HG03045 (cell line): ENCODE measurements at regions not wholly inside any gene's neighbourhood (a gene's known extent, or its start where the extent isn't known, plus 50 kb on each side); places are given as distances from the start of the nearest gene placed in this dataset.
"Not testable (repeated sequence)": the region's sequence is repeated elsewhere in the genome, so short reads cannot be mapped to it uniquely, and the experiment has no call there.

Experiments
- ATAC-seq: cut with Tn5 transposase; IDR thresholded peaks from one replicate; pipeline ENCODE4 v1.9.1; 2021; ENCODE audit warnings: mild to moderate bottlenecking, moderate library complexity; ENCODE audit not compliant: unreplicated experiment

DNA sequence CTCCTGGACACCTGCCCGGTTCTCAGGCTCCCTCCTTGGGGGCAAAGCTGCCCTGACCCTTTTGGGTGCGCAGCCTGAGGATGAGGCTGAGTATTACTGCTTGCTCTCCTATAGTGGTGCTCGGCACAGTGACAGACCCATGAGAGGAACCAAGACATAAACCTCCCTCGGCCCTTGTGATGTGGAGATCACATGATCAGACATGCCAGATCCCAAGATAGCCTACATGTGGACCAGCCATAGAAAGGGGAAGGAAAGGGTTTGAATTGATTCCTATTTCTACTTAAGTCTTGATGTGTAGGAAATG, 125.3 kb downstream of the VPREB1 start:
- ATAC-seq = no peak

- ATAC-seq = no peak
Measured at GRCh38 chr22:22371031-22371541, 126.5 kb downstream of the VPREB1 start.

DNA sequence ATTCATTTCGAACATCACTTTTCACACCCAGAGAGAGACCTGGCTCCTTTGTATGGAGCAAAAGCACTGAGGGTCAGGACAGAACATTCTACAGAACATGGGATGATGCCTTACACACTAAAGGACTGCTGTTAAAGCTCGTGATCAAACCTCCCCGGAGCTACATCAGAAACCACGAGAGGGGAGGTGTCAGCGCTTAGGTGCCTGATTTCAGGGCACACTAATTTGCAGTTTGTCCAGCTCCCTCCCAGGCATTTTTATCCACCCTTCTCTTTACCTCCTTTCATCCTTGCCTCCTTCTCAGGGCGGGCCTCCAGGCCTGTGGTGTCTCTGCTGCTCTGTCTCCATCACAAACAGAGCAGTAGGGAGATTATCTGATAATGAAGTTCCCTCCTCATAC, 127.5 kb downstream of the VPREB1 start:
- no peak for ATAC-seq

DNA sequence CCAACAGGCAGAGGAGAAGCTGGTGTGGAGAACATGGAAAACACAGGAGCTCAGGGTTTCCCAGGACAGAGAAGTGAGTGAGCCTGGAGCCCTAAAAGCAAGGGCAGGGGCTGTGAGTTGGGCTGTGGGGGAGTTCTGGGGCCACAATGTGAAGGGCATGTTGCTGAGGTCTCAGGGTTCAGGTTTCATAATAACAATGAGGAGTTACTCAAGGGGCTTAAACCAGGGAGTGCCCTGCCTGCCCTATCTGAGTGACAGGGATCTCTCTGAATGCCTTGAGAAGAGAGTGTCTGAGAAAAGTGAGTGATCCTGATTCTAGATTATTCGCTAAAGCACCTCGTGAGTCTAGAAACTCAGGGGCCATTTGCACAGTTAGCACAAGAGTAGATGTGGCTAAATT, 129.6 kb downstream of the VPREB1 start:
- ATAC-seq = no peak

- no peak for ATAC-seq
Measured at GRCh38 chr22:22374579-22374978, 130.0 kb downstream of the VPREB1 start.

- ATAC-seq = no peak
Measured at GRCh38 chr22:22375576-22376351, 131.2 kb downstream of the VPREB1 start.

GRCh38 chr22:22376352-22376706, 131.7 kb downstream of the VPREB1 start:
- no peak for ATAC-seq

GRCh38 chr22:22376884-22377283, 131.7 kb downstream of the ZNF280B start:
- not testable (repeated sequence) for ATAC-seq

- no peak for ATAC-seq
Measured at GRCh38 chr22:22377335-22377734, 131.2 kb downstream of the ZNF280B start.

GRCh38 chr22:22378446-22379415, 129.8 kb downstream of the ZNF280B start:
- ATAC-seq = no peak

DNA sequence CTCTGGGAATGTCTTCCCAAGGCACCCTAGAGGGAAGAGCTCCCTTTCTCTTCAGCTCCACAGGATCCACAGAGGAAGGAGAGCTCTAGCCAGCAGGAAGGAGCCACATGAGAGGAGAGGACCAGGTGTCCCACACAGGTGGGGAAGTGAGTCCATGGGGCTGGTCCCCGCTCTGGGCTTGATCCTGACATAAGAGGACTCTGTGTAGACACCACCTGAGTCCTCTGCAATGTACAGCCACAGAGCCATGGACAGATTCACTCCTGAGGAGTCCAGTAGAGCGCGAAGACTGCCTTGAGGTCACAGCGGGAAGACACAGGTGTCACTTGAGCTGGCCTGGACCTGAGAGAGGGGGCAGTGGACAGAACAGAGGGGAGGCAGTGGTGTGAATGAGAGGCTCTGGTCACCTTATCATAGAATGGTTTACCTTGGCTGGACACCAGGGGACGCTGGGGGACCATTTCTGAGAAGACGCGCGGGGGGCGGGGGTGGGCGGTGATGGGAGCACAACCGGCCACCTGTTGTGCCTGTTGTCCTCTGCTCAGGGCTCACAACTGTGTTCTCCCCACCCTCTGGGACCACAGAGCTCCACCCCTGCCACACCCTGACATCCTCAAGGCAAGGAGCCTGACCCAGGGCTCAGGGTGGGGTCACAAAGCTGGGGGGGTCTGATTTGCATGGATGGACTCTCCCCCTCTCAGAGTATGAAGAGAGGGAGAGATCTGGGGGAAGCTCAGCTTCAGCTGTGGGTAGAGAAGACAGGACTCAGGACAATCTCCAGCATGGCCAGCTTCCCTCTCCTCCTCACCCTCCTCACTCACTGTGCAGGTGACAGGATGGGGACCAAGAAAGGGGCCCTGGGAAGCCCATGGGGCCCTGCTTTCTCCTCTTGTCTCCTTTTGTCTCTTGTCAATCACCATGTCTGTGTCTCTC, 128.2 kb downstream of the ZNF280B start:
- ATAC-seq = no peak

GRCh38 chr22:22381292-22381691, 127.2 kb downstream of the ZNF280B start:
- ATAC-seq = not testable (repeated sequence)

DNA sequence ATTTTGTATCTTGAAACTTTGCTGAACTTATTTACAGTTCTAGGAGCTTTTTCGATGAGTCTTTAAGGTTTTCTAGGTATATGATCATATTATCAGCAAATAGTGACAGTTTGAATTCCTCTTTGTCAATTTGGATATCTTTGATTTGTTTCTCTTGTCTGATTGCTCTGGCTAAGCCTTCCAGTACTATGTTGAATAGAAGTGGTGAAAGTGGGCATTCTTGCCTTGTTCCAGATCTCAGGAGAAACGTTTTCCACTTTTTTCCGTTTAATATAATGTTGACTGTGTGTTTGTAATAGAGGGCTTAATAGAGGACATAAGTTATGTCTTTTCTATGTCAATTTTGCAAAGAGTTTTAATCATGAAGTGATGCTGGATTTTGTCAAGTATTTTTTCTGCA, 124.3 kb downstream of the ZNF280B start:
- no peak for ATAC-seq

DNA sequence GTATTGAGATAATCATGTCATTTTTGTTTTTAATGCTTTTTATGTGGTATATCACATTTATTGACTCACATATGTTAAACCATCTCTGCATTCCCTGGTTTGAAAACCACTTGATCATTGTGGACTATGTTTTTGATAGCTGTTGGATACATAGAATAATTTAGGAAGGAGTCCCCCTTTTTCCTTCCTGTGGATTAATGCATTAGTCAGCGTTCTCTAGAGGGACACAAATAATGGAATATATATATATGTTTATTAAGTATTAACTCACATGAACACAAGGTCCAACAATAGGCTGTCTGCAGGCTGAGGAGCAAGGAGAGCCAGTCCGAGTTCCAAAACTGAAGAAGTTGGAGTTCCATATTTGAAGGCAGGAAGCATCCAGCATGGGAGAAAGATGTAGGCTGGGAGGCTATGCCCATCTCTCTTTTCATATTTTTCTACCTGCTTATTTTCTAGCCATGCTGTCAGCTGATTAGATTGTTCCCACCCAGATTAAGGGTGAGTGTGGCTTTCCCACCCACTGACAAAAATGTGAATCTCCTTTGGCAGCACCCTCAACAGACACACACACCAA, 123.8 kb downstream of the ZNF280B start:
- ATAC-seq = no peak

GRCh38 chr22:22386602-22387385, 121.7 kb downstream of the ZNF280B start:
- ATAC-seq = no peak

DNA sequence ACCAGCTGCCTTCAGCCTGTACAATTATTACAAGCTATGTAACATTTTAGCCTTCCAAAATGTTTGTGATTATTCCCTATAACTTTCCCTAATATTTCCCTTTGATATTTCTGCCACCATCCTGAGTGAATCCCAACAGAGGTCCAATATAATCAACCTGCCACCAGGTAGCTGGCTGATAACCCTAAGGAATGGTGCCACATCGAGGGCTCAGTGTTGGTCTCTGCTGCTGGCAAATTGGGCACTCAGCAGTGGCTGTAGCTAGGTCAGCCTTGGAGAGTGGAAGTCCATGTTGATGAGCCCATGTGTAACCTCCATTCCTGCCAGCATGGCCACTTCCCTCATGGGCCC, 121.2 kb downstream of the ZNF280B start:
- no peak for ATAC-seq

DNA sequence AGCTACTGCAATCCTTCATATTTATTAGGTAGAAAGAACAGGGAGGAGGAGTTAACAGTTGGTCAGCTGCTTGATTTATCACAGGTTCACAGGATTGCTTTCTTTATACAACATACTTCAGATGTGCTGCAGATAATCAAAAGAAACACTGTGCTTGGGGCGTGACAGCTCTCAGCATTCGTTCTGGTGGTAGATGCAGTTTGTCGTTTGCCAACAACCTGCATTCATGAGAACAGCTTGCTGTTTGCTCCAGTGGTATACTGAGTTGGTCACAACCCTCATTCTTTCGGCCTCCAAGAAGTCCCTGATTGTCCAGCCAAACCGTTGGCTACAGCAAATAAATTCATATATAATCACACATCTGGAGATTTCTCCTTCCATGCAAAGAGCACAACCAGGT, 120.5 kb downstream of the ZNF280B start:
- ATAC-seq = no peak

DNA sequence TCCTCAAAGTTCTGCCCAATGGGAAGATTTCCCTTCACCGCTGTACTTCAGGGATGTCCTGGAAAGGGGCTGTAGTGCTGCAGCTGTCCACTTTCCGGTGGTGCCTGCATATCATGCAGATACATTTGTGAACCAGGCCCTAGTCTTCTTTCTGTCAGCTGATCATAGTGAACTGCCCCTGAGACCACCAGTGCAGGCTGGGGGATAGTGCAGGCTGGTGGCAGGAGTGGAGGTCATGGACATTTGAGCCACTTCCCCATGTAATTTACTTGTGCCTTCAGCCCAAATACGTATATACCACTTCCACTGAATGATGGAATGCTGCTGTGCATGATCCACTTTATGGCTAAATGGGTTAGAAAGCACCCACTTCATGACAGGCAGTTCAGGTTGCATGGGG, 120.0 kb downstream of the ZNF280B start:
- no peak for ATAC-seq

- ATAC-seq = no peak
Measured at GRCh38 chr22:22389467-22389866, 119.1 kb downstream of the ZNF280B start.

- ATAC-seq = no peak
Measured at GRCh38 chr22:22390989-22391388, 117.6 kb downstream of the ZNF280B start.
